ENCODE measurements at regions not wholly inside any gene's neighbourhood (a gene's known extent, or its start where the extent isn't known, plus 50 kb on each side); places are given as distances from the start of the nearest gene placed in this dataset.

GRCh38 chr4:112038861-112039260, 106.4 kb upstream of the FAM241A start:
- no peak for TF ChIP-seq CTCF (IDR thresholded peaks at IDR 0.05; ENCODE audit: poor library complexity, severe bottlenecking)
- no peak for TF ChIP-seq EZH2 (IDR thresholded peaks at IDR 0.05; ENCODE audit: borderline replicate concordance, insufficient read depth, low read length, poor library complexity, severe bottlenecking)
- TF ChIP-seq POLR2AphosphoS5 (IDR thresholded peaks at IDR 0.05): no peak
- no peak for TF ChIP-seq TAF1 (IDR thresholded peaks at IDR 0.05; ENCODE audit: low read depth)
